HS-5 (cell line): ENCODE measurements at regions not wholly inside any gene's neighbourhood (a gene's known extent, or its start where the extent isn't known, plus 50 kb on each side); places are given as distances from the start of the nearest gene placed in this dataset.

Experiments used
- DNase-seq: peaks from one replicate; pipeline ENCODE4 v3.0.0-alpha.2; 2012; ENCODE audit warnings: low read depth

- no peak for DNase-seq
Observed at GRCh38 chr4:123807866-123808265, 411.3 kb downstream of the SPRY1 start.

- DNase-seq, result no peak
Observed at GRCh38 chr4:123809864-123810263, 413.3 kb downstream of the SPRY1 start.

GRCh38 chr4:123812066-123812390 is 415.4 kb downstream of the SPRY1 start:
- no peak for DNase-seq

- no peak for DNase-seq
Observed at GRCh38 chr4:123813901-123814300, 417.3 kb downstream of the SPRY1 start.

- DNase-seq, result no peak
Observed at GRCh38 chr4:123816462-123816861, 419.9 kb downstream of the SPRY1 start.

GRCh38 chr4:123817025-123817688 is 420.6 kb downstream of the SPRY1 start:
- DNase-seq, result no peak

GRCh38 chr4:123819362-123820035 is 422.9 kb downstream of the SPRY1 start:
- DNase-seq, result no peak

- DNase-seq, result no peak
Observed at GRCh38 chr4:123821861-123822260, 425.3 kb downstream of the SPRY1 start.

- no peak for DNase-seq
Observed at GRCh38 chr4:123822353-123822752, 425.8 kb downstream of the SPRY1 start.

GRCh38 chr4:123823244-123823643 is 426.6 kb downstream of the SPRY1 start:
- no peak for DNase-seq

GRCh38 chr4:123824524-123824923 is 427.9 kb downstream of the SPRY1 start:
- DNase-seq, result no peak

- DNase-seq, result no peak
Observed at GRCh38 chr4:123825596-123826291, 429.1 kb downstream of the SPRY1 start.

GRCh38 chr4:123826896-123827295 is 430.3 kb downstream of the SPRY1 start:
- DNase-seq, result no peak

GRCh38 chr4:123827511-123827910 is 430.9 kb downstream of the SPRY1 start:
- no peak for DNase-seq

GRCh38 chr4:123830930-123831329 is 434.3 kb downstream of the SPRY1 start:
- no peak for DNase-seq

GRCh38 chr4:123832173-123833026 is 435.8 kb downstream of the SPRY1 start:
- DNase-seq, result peak; percentile 99

GRCh38 chr4:123833171-123833643 is 436.6 kb downstream of the SPRY1 start:
- DNase-seq, result no peak

GRCh38 chr4:123835831-123836590 is 439.4 kb downstream of the SPRY1 start:
- no peak for DNase-seq

- no peak for DNase-seq
Observed at GRCh38 chr4:123836851-123837595, 440.4 kb downstream of the SPRY1 start.

GRCh38 chr4:123838474-123838873 is 441.9 kb downstream of the SPRY1 start:
- DNase-seq, result no peak

GRCh38 chr4:123840197-123840596 is 443.6 kb downstream of the SPRY1 start:
- no peak for DNase-seq
